GM21447 (cell line): ENCODE measurements at regions not wholly inside any gene's neighbourhood (a gene's known extent, or its start where the extent isn't known, plus 50 kb on each side); places are given as distances from the start of the nearest gene placed in this dataset.
A peak's percentile ranks its signal among the peaks of the same experiment; 100 is the strongest.

Experiments used
- ATAC-seq: cut with Tn5 transposase; IDR thresholded peaks from one replicate; pipeline ENCODE4 v1.9.1; 2021; ENCODE audit not compliant: unreplicated experiment

DNA sequence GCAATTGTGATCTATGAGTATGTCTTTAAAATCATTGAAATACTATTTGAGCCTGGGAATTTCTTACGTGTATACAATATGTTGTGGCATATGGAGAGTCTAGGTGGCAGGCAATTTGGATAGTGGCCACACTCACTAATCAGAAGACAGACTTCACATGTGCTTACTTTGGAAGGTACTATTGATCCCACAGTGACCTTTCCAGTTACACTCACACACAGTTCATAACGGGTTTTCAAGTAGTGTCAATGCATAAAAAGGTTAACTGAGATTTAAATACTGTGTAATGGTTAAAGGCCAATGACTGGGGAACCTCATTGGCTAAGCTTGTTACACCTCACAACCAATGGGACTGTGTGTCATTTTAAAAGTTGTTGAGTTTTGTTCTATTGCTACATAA lies 783.2 kb downstream of the RPA4 start:
- ATAC-seq, result no peak

DNA sequence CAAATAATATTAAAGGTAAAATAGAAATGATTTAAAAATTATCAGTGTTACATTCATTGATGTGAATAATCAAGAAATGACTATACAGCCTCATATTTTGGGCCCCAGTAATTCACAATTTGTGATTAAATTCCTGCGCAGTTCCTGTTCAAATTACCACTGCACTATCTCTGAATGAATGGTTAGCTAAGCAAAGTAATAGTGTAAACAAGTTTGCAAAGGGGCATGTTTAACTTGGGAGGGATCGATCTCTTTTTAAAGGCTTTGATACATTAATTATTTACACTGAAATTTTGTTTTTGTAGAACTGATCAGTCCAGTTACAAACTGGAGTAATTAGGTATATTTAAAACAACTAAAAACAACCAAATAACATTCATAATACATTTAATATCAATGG lies 784.4 kb downstream of the RPA4 start:
- ATAC-seq, result no peak

DNA sequence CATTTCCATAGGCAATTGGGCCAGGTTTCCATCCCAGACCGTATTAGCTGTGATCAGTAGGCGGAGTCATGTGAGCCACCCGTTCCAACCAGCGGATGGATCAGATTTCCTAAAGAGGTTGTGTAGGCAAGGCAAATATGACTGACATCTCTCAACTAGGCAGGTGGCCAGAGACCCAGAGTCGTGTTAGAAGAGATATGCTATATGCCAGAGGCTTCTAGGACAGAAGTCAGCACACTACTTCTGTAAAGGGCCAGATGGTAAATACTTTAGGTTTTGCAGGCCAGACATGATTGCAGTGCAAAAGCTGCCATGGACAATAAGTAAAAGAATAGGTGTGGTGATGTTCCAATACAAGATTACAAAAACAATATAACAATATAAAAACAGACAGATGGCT lies 788.4 kb downstream of the RPA4 start:
- ATAC-seq, result no peak

DNA sequence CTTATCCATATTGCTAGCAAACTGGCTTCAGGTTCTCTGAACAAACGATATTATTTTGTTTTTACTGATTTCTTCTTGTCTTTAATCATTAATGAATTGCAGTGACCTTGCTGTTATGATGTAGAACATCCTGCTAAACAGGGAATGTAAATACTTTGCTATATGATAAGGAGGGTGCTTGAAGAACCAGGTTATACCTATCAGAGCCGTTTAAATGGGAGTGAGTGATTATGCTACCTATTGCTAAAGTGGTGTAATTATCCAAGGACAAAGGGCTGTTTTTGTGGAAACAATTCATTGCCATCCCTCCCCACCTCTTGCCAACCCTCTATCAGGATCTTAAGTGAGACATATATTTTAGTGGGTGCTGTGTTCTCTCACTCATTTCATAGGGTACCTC lies 788.9 kb downstream of the RPA4 start:
- ATAC-seq, result no peak

DNA sequence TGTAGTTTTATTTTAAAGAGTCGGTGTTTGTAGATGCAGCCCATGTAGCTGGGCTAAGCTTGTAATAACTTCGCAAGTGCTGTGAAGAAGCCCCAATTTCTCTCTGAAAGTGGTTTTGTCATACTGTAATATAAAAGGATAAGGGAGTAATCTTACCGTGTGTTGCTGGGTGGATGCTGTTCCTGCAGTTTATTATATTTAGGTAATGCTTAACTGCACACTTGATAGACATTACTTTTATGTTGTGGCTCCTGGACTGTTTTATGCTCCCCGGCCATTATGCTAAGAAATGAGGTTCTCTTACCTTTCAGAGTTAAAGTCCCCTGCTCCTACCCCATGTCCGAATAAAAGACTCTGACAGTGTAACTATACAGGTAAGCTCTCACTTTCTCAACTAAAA lies 789.4 kb downstream of the RPA4 start:
- no peak for ATAC-seq

DNA sequence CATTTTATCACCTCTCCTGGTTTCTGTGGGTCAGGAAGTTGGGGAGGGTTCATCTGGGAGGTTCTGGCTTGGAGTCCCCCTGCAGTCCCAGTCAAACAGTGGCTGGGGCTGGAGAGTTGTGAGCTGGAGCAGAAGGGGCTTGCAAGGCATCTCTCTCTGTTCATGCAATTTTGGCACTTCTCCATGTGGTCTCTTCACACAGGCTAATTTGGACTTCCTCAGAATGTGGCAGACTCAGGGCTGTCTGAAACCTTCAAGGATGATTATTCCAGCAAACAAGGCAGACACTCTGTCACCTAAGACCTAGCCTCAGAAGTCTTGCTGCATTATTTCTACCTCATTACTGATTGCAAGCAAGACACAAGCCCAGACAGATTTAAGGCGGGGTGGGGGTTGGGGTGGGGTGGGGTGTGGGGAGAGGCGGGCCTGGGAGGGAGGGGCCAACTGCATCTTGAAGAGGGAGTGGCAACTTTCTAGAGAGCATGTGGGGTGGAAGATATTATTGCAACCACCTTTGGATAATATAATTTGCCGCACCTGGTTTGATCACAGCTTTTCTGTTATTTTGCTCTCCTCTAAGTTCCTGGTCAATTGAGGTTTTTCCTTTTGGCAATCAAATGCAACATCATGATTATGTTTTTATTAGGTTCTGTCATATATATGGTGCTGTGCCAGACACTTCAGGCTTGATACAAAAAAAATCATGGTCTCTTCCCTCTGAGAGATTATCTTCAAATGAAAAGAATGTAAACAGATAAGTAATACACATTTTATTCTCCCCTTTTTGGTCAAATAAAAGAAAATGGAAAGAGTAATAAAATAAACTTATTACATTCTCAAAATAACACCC lies 799.5 kb downstream of the RPA4 start:
- ATAC-seq, result no peak

DNA sequence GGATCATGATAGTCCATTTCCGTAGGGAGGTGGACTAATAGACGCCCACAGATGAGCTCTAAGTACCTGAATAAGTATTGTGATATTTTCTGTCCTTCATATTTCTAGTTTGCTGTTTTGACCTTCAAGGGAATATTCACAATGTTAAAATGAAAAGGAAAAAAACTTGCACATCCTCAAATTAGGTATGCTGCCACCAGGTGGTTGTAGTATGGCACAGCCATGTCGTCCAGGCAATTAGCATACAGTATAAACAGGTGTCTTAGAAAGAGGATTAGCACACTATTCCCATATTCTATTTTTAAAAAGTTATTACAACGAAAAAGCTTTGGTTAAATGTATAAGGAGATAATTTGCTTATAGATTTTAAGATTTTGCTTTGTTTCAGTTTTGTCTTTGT lies 802.0 kb downstream of the RPA4 start:
- ATAC-seq, result peak; percentile 51

DNA sequence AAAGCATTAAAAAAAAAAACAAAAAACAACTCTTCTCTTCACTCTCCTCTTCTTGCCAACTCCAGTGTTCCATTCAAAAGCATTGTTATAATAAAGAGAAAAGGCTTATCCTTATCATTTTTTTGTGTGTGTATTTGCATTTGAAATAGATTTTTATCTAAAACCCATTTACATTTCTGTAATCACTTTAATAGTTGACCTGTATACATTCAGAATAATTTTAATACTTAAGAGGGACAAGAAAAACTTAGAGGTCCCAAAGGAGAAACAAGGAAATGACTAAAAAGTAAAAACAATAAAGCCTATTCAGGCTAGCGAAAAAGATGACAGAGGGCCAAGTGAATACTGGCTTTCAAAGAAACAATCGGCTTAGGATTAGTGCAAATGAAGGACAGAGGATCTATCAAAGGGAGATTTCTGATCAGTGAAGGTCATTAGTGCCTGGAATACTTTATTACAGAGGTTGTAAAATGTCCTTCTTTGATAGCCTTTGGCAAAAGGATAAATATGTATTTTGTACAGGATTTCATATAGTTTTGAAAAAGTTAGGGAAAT lies 808.3 kb downstream of the RPA4 start:
- ATAC-seq, result no peak

DNA sequence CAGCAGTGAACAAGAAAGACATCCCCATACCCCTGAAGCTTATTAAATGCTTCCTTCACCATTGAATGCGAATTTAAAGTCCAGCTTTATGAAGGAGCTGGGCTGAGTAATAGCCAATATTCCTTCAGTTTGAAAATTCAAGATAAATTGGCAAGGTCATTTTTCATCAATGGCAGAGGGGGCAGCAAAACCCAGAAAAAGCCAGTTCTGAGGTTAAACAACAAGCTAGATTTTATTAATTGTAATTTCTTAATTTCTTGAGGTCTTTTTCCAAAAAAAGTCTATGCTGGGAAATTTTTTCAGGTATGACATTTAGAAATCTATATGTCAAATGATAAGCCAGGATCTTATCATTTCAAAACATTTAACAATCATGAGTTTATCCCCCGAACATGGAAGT lies 808.9 kb downstream of the RPA4 start:
- ATAC-seq, result no peak

DNA sequence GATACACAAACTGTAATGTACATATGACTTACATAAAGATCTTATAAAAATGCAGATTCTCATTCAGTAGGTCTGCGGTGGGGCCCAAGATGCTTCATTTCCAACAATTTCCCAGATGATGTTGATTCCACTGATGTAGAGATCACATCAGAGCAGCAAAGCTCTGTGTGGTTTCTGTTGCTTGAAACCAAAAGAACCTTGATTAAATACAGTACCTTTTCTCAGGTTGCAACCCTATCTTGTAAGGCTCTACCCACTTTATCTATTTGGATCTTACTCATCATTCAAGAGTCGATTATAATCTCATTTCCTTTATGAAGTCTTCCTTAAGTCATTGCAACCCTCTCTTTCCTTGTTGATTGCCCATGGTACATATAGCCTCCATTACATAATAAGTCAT lies 816.8 kb downstream of the RPA4 start:
- no peak for ATAC-seq

DNA sequence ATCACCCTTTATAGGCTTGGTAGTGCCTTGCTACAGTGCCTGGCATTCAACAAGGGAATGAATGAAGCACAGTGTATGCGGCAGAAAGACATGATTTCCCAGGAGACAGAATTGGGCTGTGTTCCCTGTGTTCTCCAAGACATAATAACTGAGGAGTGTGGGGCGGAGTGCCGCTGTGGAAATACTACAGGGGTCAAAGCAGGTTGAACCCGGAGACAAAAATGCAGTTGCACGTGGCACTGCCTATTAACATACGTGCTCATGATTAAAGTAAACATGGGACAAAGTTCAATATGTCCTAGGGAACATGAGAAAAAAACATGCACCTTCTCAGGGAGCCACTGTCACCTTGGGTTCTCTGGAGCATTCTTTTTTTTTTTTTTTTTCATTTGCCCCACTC lies 820.8 kb downstream of the RPA4 start:
- no peak for ATAC-seq

DNA sequence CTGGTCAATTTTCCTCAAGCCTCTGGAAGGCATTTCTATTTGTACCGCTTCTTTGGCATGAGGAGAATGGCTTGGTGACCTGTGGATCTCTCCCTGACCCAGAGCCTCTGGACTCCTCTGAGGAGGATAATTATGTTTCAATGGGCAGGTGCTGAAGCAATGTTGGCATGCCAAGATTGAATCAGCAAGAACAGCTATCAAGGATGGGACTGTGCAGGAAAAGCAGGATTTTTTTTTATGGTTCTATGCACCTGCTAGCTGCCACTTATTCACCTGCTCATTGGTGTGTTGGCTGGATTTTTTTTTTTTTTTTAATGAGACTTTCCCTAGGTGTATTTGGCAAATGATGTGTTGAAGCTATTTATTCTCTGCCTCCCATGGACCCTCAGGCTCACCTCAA lies 821.2 kb downstream of the RPA4 start:
- no peak for ATAC-seq

DNA sequence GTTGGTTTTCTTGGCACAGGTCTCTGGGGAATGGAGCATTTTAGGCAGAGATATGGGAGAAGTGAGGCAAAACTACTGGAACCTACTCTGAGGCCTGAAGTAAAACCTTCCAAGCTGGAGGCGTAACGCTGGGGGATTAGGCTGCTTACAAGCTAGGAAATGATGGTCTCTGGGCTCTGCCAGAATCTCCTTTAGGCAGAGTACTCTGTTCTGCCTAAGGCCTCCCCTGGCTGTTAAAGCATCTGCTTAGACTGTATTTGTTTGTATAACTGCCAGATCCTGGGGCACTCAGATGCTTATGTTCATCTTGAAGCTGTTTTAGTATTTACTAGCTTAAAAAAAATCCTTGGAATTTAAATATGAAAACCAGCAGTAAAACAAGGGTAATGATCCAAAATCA lies 822.2 kb downstream of the RPA4 start:
- no peak for ATAC-seq

DNA sequence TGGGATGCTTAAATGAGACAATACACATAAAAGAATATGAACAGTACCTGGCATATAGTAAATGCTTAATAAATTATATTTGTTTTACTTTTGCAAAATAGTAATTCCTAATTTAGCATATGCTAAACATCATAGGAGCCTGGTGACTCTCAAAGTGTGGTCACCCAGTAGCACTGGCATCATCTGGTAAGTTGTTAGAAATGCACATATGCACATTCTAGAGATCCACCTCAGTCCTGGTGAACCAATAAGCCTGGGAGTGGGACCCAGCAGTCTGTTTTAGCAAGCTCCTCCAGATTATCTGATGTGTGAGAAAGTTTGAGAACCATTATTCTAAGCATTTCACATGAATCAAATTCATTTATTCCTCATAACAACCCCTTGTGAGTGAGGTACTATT lies 830.4 kb downstream of the RPA4 start:
- no peak for ATAC-seq

DNA sequence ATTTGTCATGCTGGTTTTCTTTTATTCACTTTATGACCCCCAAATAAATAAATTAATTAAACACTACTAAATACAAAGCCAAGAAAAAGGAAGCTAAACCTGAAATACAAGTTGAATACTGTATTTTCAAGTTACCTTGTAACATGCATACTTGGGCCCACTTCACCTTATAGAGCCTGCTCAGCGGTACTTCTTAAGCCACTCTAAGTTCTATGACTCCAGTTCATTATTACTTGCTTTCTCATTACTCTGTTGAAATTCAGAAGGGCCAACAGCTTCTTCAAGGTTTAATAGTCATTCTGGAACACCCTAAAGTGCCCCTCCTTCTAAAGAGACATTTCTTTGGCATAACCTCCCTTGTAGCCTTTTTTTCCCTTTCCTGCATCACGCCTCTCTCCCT lies 844.5 kb downstream of the RPA4 start:
- no peak for ATAC-seq

DNA sequence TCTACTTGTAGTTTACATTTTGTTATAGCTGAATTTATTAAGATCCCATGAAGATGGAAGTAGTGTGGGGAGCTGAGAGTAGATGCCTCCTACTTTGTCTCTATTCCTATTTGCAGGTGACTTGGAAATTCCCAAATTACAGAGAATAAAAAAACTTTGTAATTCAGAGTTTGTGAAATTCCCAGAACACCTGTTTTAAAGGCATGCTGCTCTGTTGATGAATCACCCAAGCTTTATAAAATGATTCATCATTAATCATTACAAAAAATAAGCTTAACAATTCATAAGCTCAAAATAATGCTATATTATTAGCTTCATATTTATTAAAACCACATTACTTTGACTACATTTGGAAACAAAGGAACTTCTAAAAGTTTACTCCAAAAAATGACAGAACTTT lies 856.3 kb downstream of the RPA4 start:
- ATAC-seq, result no peak

DNA sequence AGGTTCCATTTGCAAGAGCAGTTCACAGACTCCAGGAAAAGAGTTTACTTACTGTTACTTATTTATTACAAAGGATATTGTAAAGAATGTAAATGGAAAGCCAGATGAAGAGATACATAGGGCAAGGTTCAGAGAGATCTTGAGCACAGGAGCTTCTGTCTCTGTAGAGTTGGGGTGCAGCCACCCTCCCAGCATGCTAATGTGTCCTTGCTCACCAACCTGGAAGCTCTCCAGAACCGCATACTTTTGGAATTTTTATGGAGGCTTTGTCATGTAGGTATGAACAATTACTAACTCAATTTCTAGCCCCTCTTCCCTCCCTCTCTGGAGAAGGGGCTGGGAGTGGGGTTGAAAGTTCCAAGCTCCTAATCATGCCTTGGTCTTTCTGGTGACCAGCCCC lies 857.2 kb downstream of the RPA4 start:
- no peak for ATAC-seq

DNA sequence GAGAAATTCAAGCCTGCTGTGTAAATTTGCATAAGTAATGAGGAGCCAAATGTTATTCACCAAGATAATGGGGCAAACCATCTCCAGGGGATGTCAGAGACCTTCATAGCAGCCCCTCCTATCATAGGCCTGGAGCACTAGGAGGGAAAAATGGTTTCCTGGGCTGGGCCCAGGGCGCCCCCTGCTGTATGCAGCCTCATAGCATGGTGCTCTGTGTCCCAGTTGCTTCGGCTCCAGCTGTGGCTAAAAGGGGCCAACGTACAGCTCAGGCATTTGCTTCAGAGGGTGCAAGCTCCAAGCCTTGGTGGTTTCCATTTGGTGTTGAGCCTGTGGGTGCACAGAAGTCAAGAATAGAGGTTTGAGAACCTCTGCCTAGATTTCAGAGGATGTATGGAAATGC lies 859.3 kb downstream of the RPA4 start:
- no peak for ATAC-seq

DNA sequence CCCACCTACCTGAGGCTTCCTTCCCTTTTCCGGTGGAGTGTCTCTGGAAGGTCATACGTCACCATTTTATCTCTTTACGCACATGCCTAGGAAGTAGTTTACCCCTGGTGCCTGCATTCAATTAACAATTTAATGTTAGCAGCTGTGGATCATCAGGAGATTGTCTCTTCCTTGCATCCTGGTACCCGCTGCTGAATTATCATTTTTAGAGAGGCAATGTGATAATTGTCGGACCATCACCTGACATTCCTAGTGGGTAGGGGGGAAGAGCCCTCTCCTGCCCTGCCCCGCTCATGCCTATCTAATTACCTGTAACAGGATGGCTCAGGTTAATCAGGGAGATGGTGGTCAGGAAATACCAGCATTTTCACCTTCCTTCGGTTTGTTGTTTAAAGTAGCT lies 863.6 kb downstream of the RPA4 start:
- ATAC-seq, result no peak

DNA sequence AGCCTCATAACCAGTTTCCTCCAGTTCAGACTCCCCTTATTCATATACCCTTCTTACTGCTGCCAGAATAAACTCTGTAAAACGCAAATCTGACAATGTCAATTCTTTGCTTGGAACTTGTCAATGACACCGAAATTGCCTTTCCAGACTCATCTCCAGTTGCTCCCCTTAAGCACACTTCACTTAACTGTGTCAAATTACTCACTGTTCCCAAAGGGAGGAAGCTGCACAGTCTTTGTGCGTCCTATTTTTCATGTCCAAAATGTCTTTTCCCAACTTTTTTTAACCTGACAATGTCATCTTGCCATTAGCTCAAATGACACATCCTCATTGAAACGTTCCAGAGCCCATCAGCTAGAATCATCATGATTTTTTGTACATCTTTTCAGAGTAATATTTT lies 867.3 kb downstream of the RPA4 start:
- no peak for ATAC-seq

DNA sequence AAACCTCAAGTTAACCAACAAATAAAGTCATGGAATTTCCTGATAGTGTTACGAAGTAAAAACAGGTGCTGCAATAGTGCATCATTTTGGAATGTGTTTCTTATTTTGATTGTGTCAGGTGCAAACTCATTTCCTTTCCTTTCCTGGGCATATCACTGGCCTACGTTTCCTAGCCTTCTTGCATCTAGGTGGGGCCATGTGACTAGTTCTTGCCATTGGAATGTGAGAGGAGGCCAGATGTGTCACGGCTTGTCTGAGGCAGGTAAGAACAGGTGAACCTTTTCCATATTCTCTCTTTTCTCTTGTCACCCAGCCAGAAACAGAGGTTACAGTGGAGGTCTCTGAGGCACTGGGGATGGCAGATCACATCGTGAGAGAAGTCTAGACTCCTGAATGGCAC lies 868.0 kb downstream of the RPA4 start:
- no peak for ATAC-seq

DNA sequence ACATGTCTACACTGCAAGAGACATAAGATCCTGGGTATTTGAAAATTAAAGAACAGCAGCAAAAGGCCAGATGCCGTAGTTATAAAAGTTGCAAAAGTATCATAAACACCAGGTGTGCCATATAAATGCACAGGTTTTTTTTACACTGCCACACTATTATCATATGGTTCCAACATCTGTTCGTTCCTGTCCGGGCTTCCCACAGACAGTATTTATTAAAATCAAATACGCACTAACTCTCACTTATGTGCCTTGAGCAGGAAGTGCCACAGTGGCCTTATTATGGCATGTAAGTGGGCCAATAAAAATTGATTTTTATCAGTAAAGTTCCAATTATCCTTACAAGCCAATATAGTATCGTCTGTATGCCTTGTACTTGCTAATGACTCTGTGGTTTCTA lies 873.2 kb downstream of the RPA4 start:
- no peak for ATAC-seq

DNA sequence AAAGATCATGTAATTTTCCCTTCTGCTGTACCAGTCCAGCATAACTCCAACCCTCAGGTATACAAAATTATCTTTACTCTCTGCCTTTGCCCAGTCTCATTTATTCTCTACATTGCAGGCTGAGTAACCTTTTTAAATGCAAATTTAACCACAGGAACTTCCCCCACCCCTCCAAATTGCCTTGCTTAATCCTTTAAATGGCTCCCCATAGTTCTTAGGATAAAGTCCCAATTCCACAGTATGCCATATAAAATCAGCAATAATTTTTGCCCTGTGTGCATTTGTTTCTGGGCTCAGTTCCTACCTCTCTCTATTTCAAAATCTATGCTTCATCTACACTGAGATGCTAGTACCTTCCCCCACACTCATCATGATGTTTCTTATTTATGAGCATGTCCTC lies 879.7 kb downstream of the RPA4 start:
- no peak for ATAC-seq
